ENCODE measurements at regions not wholly inside any gene's neighbourhood (a gene's known extent, or its start where the extent isn't known, plus 50 kb on each side); places are given as distances from the start of the nearest gene placed in this dataset.

DNA sequence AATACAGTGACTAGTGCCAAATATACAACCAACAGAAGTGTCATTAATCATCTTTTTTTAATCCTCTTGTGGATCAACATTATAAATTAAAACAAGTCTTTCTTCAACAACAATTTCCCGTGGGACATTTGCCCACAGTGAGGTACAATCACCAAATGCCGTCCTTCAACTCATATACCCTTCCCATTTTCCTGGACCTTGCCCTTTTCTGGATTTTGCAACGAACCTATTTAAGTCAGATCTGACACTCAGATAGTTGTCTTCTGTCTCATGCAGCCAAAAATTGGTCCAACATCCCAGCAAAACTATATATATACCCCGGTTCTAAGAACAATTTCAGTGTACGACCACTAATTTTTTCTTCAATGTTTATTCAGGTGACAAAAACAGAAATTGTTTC is 324.0 kb downstream of the DSEL start:
- no peak for DNase-seq
- H2BK20ac ChIP-seq (ENCODE audit: low read depth, low read length, poor library complexity, severe bottlenecking): no peak overlapping the region
- H3K4me2 ChIP-seq (ENCODE audit: insufficient read depth, insufficient read length, low read length): no peak overlapping the region
- Mint-ChIP-seq H3K27ac (no peak overlapping the region), H3K36me3 (ENCODE audit: insufficient read depth in 1 of 3, low read depth in 3 of 3) (no peaks in the 10 kb centered on the region), H3K4me1 (peaks cover 0 to 3% of the 10 kb centered on the region in 2 experiments; a peak in 1 of 4 replicates), H3K4me3 (no peak overlapping the region), H3K27me3 (ENCODE audit: low read depth) (no peaks in the 10 kb centered on the region), H3K9me3 (no peaks in the 10 kb centered on the region)
- TF ChIP-seq, protein P1, sequence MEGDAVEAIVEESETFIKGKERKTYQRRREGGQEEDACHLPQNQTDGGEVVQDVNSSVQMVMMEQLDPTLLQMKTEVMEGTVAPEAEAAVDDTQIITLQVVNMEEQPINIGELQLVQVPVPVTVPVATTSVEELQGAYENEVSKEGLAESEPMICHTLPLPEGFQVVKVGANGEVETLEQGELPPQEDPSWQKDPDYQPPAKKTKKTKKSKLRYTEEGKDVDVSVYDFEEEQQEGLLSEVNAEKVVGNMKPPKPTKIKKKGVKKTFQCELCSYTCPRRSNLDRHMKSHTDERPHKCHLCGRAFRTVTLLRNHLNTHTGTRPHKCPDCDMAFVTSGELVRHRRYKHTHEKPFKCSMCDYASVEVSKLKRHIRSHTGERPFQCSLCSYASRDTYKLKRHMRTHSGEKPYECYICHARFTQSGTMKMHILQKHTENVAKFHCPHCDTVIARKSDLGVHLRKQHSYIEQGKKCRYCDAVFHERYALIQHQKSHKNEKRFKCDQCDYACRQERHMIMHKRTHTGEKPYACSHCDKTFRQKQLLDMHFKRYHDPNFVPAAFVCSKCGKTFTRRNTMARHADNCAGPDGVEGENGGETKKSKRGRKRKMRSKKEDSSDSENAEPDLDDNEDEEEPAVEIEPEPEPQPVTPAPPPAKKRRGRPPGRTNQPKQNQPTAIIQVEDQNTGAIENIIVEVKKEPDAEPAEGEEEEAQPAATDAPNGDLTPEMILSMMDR (conservative IDR thresholded peaks at IDR 0.05): no peak
- H3K56ac ChIP-seq (ENCODE audit: insufficient read length, low read depth, low read length): no peak overlapping the region
- H4K20me1 ChIP-seq (ENCODE audit: control insufficient read depth, insufficient read depth, insufficient read length): no peaks in the 10 kb centered on the region
- H2BK12ac ChIP-seq (ENCODE audit: insufficient read length, low read depth, low read length): no peak overlapping the region
- no peak overlapping the region for H2BK5ac ChIP-seq (ENCODE audit: insufficient read length, low read length)
- no peak overlapping the region for H3K4ac ChIP-seq (ENCODE audit: low read depth, low read length)
- H2AFZ ChIP-seq (ENCODE audit: low read length): no peak overlapping the region
- H3K9me3 ChIP-seq (ENCODE audit: control insufficient read depth, low read depth, low read length): no peaks in the 10 kb centered on the region
- H2AK5ac ChIP-seq (ENCODE audit: insufficient read length, low read length): no peak overlapping the region
- H3K23me2 ChIP-seq (ENCODE audit: insufficient read length, low read depth, low read length, poor library complexity, severe bottlenecking): no peaks in the 10 kb centered on the region
- H3K27me3 ChIP-seq (ENCODE audit: insufficient read depth, low read length): no peaks in the 10 kb centered on the region
- no peak overlapping the region for H4K91ac ChIP-seq (ENCODE audit: insufficient read length, low read depth, low read length)
- WGBS (ENCODE audit: extremely low coverage, insufficient read length, low lambda C conversion rate): no CpG with 5 or more reads among the region's 5 CpGs
- no peak overlapping the region for H3K18ac ChIP-seq (ENCODE audit: insufficient read length, low read depth, low read length)
- H3K9ac ChIP-seq (ENCODE audit: extremely low read depth, insufficient read length, low read length): no peak overlapping the region
- H3T11ph ChIP-seq (ENCODE audit: low read length): no peak overlapping the region
- H3K4me1 ChIP-seq (ENCODE audit: insufficient read depth, low read length): no peaks in the 10 kb centered on the region
- H2BK120ac ChIP-seq (ENCODE audit: low read depth, low read length, poor library complexity, severe bottlenecking): no peak overlapping the region
- no peak overlapping the region for H3K27ac ChIP-seq (ENCODE audit: insufficient read length, low read depth, low read length)
- H4K8ac ChIP-seq (replicated peaks; ENCODE audit: insufficient read length, low read depth, low read length): no peak overlapping the region
- no peaks in the 10 kb centered on the region for H3K79me1 ChIP-seq (ENCODE audit: insufficient read depth, low read depth, low read length, poor library complexity, severe bottlenecking)
- H2BK15ac ChIP-seq (ENCODE audit: low read depth, low read length): no peak overlapping the region
- H4K5ac ChIP-seq (ENCODE audit: insufficient read length, low read depth, low read length): no peak overlapping the region
- H3K23ac ChIP-seq (ENCODE audit: insufficient read length, low read depth, low read length): no peak overlapping the region
- no peaks in the 10 kb centered on the region for H3K79me2 ChIP-seq (ENCODE audit: insufficient read depth, low read length)
- no peak overlapping the region for H3K14ac ChIP-seq (ENCODE audit: insufficient read depth, low read length)
